ENCODE measurements at regions not wholly inside any gene's neighbourhood (a gene's known extent, or its start where the extent isn't known, plus 50 kb on each side); places are given as distances from the start of the nearest gene placed in this dataset.

- Histone ChIP-seq H3K9me3 (ENCODE audit: insufficient read depth, low read depth, low read length) (no peaks in the 10 kb centered on the region), H3K27me3 (ENCODE audit: insufficient read depth, low read length, poor library complexity, severe bottlenecking) (no peaks in the 10 kb centered on the region), H3K79me2 (ENCODE audit: insufficient read depth, low read length) (no peaks in the 10 kb centered on the region), H3K4me3 (ENCODE audit: low read length, poor library complexity, severe bottlenecking) (no peak overlapping the region), H3K9ac (ENCODE audit: low read depth, low read length, poor library complexity, severe bottlenecking) (no peak overlapping the region), H3K36me3 (ENCODE audit: insufficient read depth, low read length) (no peaks in the 10 kb centered on the region), H3F3A (ENCODE audit: low read depth) (no peaks in the 10 kb centered on the region), H3K4me2 (ENCODE audit: low read depth, low read length, poor library complexity, severe bottlenecking) (no peak overlapping the region), H3K4me1 (ENCODE audit: insufficient read depth, low read length, poor library complexity, severe bottlenecking) (no peaks in the 10 kb centered on the region), H2AFZ (ENCODE audit: low read length) (no peak overlapping the region), H4K20me1 (ENCODE audit: insufficient read depth, low read length, poor library complexity, severe bottlenecking) (no peaks in the 10 kb centered on the region), H3K9me2 (replicated peaks; ENCODE audit: low read depth, low read length) (no peaks in the 10 kb centered on the region)
- TF ChIP-seq EZH2phosphoT487 (IDR thresholded peaks at IDR 0.05; ENCODE audit: borderline replicate concordance) (no peak), CTCF (conservative IDR thresholded peaks at IDR 0.05; ENCODE audit: low read length) (no peak)
These were observed 527.2 kb upstream of the EPHA5 start for GRCh38 chr4:66197451-66197850.

GRCh38 chr4:66193487-66193886, 523.2 kb upstream of the EPHA5 start:
- Histone ChIP-seq H3K9ac (ENCODE audit: low read depth, low read length, poor library complexity, severe bottlenecking) (no peak overlapping the region), H3K27me3 (ENCODE audit: insufficient read depth, low read length, poor library complexity, severe bottlenecking) (no peaks in the 10 kb centered on the region), H3K9me2 (replicated peaks; ENCODE audit: low read depth, low read length) (no peaks in the 10 kb centered on the region), H2AFZ (ENCODE audit: low read length) (no peak overlapping the region), H3K4me2 (ENCODE audit: low read depth, low read length, poor library complexity, severe bottlenecking) (no peak overlapping the region), H4K20me1 (ENCODE audit: insufficient read depth, low read length, poor library complexity, severe bottlenecking) (no peaks in the 10 kb centered on the region), H3F3A (ENCODE audit: low read depth) (no peaks in the 10 kb centered on the region), H3K4me3 (ENCODE audit: low read length, poor library complexity, severe bottlenecking) (no peak overlapping the region), H3K79me2 (ENCODE audit: insufficient read depth, low read length) (no peaks in the 10 kb centered on the region), H3K4me1 (ENCODE audit: insufficient read depth, low read length, poor library complexity, severe bottlenecking) (no peaks in the 10 kb centered on the region), H3K9me3 (ENCODE audit: insufficient read depth, low read depth, low read length) (no peaks in the 10 kb centered on the region), H3K36me3 (ENCODE audit: insufficient read depth, low read length) (no peaks in the 10 kb centered on the region)
- TF ChIP-seq CTCF (conservative IDR thresholded peaks at IDR 0.05; ENCODE audit: low read length) (no peak), EZH2phosphoT487 (IDR thresholded peaks at IDR 0.05; ENCODE audit: borderline replicate concordance) (no peak)

GRCh38 chr4:66187175-66187720, 517.0 kb upstream of the EPHA5 start:
- Histone ChIP-seq H3K9me2 (replicated peaks; ENCODE audit: low read depth, low read length) (no peaks in the 10 kb centered on the region), H3K36me3 (ENCODE audit: insufficient read depth, low read length) (no peaks in the 10 kb centered on the region), H3K4me2 (ENCODE audit: low read depth, low read length, poor library complexity, severe bottlenecking) (no peak overlapping the region), H3K79me2 (ENCODE audit: insufficient read depth, low read length) (no peaks in the 10 kb centered on the region), H3K9me3 (ENCODE audit: insufficient read depth, low read depth, low read length) (no peaks in the 10 kb centered on the region), H3F3A (ENCODE audit: low read depth) (no peaks in the 10 kb centered on the region), H3K27me3 (ENCODE audit: insufficient read depth, low read length, poor library complexity, severe bottlenecking) (no peaks in the 10 kb centered on the region), H3K4me3 (ENCODE audit: low read length, poor library complexity, severe bottlenecking) (no peak overlapping the region), H3K9ac (ENCODE audit: low read depth, low read length, poor library complexity, severe bottlenecking) (no peak overlapping the region), H4K20me1 (ENCODE audit: insufficient read depth, low read length, poor library complexity, severe bottlenecking) (no peaks in the 10 kb centered on the region), H3K4me1 (ENCODE audit: insufficient read depth, low read length, poor library complexity, severe bottlenecking) (no peaks in the 10 kb centered on the region), H2AFZ (ENCODE audit: low read length) (no peak overlapping the region)
- TF ChIP-seq CTCF (conservative IDR thresholded peaks at IDR 0.05; ENCODE audit: low read length): no peak
